ENCODE measurements at regions not wholly inside any gene's neighbourhood (a gene's known extent, or its start where the extent isn't known, plus 50 kb on each side); places are given as distances from the start of the nearest gene placed in this dataset.

DNA sequence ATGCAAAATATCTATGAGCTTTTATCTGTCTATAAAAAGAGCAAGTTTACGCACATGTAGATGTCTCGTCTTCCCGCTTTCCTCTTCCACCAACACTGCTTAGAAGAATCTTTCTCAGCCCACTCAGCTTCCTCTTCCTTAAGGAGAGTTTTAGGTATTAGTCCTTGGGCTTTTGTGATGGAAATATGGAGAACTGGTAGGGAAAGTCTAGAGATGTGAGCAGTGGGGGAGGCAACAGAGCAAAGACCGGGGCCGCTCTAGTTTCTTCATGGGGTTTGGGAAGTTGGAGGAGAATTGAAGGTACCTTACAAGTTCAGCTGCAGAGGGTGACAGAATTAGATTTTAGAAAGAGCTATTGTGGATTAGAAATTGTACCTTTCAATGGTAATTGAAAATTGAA is 56.3 kb upstream of the CPNE8 start (continued):
- TF ChIP-seq RXRA (IDR thresholded peaks at IDR 0.05; ENCODE audit: insufficient read depth, low read depth, low read length), result no peak
- TF ChIP-seq CHD1 (IDR thresholded peaks at IDR 0.05; ENCODE audit: low read depth, low read length), result no peak
- TF ChIP-seq KDM1A (IDR thresholded peaks at IDR 0.05; ENCODE audit: borderline replicate concordance, low read length), result no peak
- no peak for TF ChIP-seq GABPA (IDR thresholded peaks at IDR 0.05; ENCODE audit: borderline replicate concordance, insufficient read depth, low read length)
